ENCODE measurements at regions not wholly inside any gene's neighbourhood (a gene's known extent, or its start where the extent isn't known, plus 50 kb on each side); places are given as distances from the start of the nearest gene placed in this dataset.

DNA sequence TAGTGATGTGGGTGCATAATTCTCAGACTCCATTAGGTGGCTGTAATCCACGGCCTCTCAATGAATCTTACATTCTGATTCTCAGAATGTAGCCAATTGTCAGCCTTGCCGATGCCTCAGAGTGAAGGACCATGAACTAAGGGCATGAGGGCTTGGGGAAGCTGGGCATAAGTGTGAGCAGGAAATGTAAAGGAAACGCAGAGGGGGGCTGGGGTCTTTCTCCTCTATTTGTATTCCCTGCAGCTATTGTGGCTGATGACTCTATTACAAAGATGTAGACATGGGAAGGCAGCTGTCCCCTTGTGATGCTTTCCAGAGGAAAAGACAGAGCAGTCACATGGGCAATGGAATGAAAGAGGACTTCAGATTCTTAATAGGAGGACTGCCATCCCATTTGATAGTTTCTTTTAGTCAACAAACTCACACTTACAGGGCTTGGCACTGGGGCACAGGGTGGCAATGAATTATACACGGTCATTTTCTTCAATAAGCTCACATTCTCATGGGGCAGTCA, 353.2 kb upstream of the PKDCC start:
- no peak for DNase-seq (ENCODE audit: low spot score)

- DNase-seq (ENCODE audit: low spot score), result no peak
These were observed 352.4 kb upstream of the PKDCC start for GRCh38 chr2:41695198-41696113.

GRCh38 chr2:41697389-41697788, 350.4 kb upstream of the PKDCC start:
- no peak for DNase-seq (ENCODE audit: low spot score)

GRCh38 chr2:41698678-41699422, 349.0 kb upstream of the PKDCC start:
- DNase-seq (ENCODE audit: low spot score), result peak; percentile 38

- no peak for DNase-seq (ENCODE audit: low spot score)
These were observed 346.6 kb upstream of the PKDCC start for GRCh38 chr2:41701231-41701630.

GRCh38 chr2:41703123-41703522, 344.7 kb upstream of the PKDCC start:
- no peak for DNase-seq (ENCODE audit: low spot score)

DNA sequence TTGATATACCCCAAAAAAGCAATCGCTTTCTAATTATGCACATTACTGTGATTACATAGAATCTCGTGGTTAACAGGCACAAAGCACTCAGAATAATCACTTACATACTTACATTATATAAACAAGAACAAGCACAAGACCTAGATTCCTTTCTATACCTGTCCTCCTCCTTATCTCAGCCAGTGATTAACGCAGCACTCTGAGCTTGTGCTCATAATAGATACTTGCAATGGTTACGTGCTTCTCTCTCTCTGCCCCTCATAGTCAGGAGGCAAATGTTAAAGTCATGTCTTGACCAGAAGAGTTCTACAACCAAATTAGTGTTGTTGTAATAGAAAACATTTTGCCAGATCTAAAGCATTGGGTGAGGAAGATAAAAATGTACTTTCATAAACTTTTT, 342.2 kb upstream of the PKDCC start:
- DNase-seq (ENCODE audit: low spot score), result no peak

DNA sequence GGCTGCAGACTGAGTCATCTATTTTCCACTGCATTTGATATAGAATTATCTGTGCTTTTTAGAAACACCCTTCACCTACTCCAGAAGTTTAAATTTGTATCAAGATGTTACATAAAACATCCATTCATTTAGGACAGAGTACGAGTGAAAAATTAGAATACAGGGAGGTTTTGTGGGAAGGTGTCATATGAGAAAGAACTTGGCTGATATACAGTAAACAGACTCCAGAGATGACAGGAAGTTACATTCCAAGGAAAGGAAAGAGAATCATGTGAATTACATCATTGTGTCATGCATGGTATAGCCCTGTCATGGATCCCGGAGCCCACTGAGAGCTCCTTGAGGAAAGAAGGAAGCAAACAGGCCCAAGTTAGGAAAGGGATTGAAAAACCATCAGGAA, 341.5 kb upstream of the PKDCC start:
- DNase-seq (ENCODE audit: low spot score), result no peak

DNA sequence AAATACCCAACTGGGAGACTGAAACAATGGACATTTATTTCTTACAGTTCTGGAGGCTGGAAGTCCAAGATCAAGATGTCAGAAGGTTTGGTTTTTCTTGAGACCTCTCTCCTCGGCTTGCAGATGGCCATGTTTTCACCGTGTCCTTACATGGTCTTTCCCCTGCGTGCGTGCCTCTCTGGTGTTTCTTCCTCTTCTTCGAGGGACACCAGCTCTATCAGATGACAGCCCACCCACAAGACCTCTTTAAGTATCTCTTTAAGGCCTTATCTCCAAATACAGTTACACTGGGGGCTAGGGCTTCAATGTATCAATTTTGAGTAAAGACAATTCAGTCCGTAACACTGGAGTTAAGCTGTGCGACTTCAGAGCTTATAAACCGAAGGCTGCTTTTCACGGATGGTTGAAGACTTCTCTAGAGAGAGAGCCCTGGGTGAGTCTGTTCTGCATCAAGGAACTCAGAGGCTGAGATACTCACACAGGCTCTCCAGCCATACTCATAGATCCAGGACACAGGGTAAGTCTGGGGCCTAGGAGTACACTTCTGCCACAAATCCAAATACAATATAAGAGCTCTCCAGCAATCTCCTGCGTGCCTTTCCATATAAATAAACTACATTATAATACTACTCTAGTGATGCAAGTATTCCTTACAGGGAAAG, 339.9 kb upstream of the PKDCC start:
- DNase-seq (ENCODE audit: low spot score), result no peak

- DNase-seq (ENCODE audit: low spot score), result no peak
These were observed 337.9 kb upstream of the PKDCC start for GRCh38 chr2:41709702-41710599.

DNA sequence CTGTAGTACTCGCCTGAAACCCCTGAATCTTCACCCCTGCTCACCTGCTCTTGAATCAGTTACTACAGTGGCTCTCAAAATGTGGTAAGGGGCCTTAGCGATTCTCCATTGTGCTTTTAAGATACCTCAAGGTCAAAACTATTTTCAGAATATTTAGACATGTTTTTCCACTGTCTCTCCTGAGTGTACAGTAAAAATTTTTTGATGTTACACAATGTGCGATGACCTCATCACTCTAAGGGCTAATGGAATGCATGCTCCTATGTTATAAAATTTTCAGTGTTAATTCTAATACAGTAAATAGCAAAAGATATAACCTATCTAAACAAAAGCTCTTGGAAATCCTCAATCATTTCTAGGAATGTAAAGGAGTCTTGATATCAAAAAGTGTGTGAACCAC, 336.9 kb upstream of the PKDCC start:
- DNase-seq (ENCODE audit: low spot score), result no peak

GRCh38 chr2:41711736-41712135, 336.1 kb upstream of the PKDCC start:
- DNase-seq (ENCODE audit: low spot score), result no peak

- DNase-seq (ENCODE audit: low spot score), result no peak
These were observed 331.3 kb upstream of the PKDCC start for GRCh38 chr2:41716497-41716896.

DNA sequence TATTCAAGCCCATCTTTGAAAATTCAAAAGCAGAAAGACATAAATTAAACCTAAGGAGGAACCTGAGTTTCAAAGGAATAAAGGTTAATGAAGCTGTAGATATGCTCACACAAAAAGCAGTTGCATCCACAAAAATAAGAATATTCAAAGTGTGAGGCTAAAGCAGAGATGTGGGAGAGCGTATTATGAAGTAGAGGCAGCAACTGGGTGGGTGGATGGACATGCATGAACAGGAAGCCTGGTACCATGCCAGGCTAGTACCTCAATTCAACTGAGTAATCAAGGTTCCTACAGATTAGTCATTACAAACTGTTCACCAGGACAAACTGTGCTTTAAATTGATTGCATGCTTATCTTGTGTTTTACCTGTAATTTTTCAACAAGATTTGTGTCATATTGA, 330.0 kb upstream of the PKDCC start:
- no peak for DNase-seq (ENCODE audit: low spot score)

DNA sequence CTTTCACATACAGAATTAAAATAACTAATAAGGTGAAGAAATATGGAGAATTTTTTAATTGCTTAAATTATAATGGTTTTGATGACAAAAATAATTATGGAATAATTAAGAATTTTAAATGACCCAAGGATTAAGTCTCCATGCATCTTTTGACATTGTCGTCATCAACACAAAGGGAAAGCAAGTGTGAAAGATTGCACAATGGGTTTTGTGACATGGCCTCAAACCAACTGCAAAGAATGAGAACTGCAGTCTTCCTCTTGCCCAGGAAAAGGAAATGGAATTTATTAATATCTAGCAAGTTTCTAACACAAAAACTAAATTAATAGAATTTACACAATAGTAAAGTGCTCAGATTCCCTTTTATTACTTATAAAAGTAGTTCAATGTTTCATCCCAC, 329.1 kb upstream of the PKDCC start:
- no peak for DNase-seq (ENCODE audit: low spot score)

DNA sequence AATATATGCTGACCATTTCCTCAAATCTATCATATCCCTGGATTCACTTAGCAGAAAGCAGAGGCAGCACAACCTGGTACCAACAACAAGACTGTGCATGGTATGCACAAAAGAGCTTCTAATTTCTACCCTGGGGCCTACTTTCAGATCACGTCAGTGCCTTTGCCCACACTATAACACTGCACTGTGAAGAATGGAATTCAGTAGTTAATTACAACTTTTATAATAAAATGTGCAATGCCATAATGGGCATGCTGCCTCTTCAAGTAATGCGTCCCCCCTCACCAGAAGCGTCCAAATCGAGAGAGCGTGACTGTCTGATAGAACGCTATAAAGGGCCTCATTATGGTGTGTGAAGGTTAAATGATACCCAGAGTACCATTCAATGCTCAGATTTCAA, 328.1 kb upstream of the PKDCC start:
- DNase-seq (ENCODE audit: low spot score), result no peak

- no peak for DNase-seq (ENCODE audit: low spot score)
These were observed 327.2 kb upstream of the PKDCC start for GRCh38 chr2:41720331-41721251.

DNA sequence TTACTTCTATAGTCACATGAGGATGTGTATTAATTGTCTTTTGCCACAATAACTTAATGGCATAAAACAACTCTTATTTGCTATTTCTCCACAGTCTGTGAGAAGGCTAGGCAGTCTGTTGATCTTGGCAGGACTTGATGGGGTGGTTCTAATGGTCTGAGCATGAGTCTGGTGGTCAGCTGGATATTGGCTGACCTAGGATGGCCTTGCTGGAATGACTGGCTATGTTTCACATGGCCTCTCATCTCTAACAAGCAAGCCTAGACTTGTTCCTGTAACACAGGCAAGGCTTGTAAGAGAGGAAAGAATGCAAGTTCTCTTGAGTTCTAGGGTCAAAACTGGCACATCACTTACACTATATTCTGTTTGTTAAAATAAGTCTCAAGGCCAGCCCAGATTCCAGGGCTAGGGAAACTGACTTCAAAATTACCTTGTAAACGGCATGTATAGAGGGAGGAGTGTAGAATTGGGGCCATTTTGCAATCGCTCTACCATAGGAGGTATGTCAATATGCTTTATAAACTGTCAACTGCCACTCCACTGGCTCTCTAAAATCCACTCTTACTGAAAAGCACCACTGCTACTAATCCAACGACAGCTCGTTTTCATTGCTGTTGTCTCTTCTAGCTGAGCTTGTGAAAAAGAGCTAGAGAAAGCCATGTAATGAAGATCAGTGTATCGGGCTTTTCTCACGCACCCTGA, 325.0 kb upstream of the PKDCC start:
- DNase-seq (ENCODE audit: low spot score), result peak; percentile 24

- no peak for DNase-seq (ENCODE audit: low spot score)
These were observed 324.3 kb upstream of the PKDCC start for GRCh38 chr2:41723526-41723925.

GRCh38 chr2:41724465-41724864, 323.4 kb upstream of the PKDCC start:
- DNase-seq (ENCODE audit: low spot score), result no peak
